ENCODE measurements at regions not wholly inside any gene's neighbourhood (a gene's known extent, or its start where the extent isn't known, plus 50 kb on each side); places are given as distances from the start of the nearest gene placed in this dataset.
A peak's percentile ranks its signal among the peaks of the same experiment; 100 is the strongest.

DNA sequence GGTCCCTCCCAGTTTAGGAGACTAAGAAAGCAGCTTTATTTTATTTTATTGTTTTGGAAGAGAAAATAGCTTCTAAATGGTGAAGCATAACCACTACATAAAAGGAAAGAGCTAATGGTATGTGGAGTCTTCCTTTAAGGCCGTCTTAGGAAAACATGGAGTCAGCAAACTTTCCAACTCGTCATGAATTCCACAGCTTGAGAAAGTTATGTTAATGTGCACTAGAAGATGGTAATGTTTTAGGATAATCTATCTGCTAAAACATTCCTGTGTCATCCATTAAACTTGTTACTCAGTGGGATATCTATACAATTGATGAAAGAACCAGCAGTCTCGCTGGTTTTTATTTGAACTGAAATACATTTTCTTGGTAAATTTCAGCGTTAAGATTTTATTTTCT, 448.4 kb upstream of the SEL1L start:
- DNase-seq (ENCODE audit: low spot score in 2 of 2): no peak
- WGBS, 2 donors: 68 to 72% methylated on average over 4 of the region's 4 CpGs
- intact Hi-C loops (cut with DNase I; ENCODE audit: low total_unique reads): no loop called here
- TF ChIP-seq, protein P1, sequence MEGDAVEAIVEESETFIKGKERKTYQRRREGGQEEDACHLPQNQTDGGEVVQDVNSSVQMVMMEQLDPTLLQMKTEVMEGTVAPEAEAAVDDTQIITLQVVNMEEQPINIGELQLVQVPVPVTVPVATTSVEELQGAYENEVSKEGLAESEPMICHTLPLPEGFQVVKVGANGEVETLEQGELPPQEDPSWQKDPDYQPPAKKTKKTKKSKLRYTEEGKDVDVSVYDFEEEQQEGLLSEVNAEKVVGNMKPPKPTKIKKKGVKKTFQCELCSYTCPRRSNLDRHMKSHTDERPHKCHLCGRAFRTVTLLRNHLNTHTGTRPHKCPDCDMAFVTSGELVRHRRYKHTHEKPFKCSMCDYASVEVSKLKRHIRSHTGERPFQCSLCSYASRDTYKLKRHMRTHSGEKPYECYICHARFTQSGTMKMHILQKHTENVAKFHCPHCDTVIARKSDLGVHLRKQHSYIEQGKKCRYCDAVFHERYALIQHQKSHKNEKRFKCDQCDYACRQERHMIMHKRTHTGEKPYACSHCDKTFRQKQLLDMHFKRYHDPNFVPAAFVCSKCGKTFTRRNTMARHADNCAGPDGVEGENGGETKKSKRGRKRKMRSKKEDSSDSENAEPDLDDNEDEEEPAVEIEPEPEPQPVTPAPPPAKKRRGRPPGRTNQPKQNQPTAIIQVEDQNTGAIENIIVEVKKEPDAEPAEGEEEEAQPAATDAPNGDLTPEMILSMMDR (IDR thresholded peaks at IDR 0.05): no peak
- no peak for TF ChIP-seq POLR2A (IDR thresholded peaks at IDR 0.05)
- no peak overlapping the region for H3K4me3 ChIP-seq (ENCODE audit: low read depth, poor library complexity, severe bottlenecking)

DNA sequence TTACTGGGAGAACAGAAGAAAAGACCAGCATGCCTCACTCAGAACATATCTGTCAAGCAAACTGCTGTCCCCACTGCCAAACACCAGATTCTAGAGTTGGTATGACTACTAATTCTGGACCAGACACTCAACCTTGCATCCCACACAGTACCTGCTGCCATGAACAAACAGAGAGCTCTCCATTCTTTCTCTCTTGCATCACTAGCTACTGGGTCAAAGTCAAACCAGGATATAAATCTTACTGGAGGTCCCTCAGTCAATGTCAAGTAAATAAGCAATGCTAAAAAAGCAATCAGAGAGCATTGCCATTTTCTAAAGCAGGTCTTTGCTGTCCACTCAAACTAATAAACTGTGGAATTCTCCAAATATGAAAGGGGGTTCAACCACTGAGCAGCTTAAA, 452.4 kb upstream of the SEL1L start:
- intact Hi-C loops (cut with DNase I; ENCODE audit: low total_unique reads): no loop called here
- TF ChIP-seq, protein P1 (IDR thresholded peaks at IDR 0.05): no peak
- TF ChIP-seq POLR2A (IDR thresholded peaks at IDR 0.05): no peak

DNA sequence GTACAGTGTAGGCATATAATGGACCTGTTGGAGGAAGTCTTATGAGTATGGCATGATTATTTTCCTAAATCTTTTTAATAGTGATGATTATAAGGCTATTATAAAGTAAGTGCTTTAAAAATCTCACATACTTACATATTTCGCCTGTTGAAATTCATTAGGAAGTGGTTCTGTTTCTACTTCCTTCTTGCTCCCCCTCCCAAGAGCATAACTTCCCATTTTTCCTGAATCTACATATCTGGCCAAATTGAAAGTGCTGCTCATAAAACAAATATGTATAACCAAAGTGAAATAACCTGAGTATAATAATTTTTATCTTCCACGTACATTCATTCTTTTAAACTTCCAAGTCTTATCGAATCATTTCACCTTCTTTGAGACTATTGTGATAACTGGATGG, 455.6 kb upstream of the SEL1L start:
- intact Hi-C loops (cut with DNase I; ENCODE audit: low total_unique reads): no loop called here
- H3K4me3 ChIP-seq (ENCODE audit: low read depth, poor library complexity, severe bottlenecking): no peak overlapping the region
- DNase-seq (ENCODE audit: low spot score in 2 of 2): no peak
- 74 to 83% methylated on average over 3 of the region's 3 CpGs for WGBS, 2 donors
- TF ChIP-seq, protein P1 (IDR thresholded peaks at IDR 0.05): no peak
- no peak for TF ChIP-seq POLR2A (IDR thresholded peaks at IDR 0.05)

More for the DNA sequence above, 452.4 kb upstream of the SEL1L start:
- DNase-seq (ENCODE audit: low spot score in 2 of 2): no peak
- no peak overlapping the region for H3K4me3 ChIP-seq (ENCODE audit: low read depth, poor library complexity, severe bottlenecking)

DNA sequence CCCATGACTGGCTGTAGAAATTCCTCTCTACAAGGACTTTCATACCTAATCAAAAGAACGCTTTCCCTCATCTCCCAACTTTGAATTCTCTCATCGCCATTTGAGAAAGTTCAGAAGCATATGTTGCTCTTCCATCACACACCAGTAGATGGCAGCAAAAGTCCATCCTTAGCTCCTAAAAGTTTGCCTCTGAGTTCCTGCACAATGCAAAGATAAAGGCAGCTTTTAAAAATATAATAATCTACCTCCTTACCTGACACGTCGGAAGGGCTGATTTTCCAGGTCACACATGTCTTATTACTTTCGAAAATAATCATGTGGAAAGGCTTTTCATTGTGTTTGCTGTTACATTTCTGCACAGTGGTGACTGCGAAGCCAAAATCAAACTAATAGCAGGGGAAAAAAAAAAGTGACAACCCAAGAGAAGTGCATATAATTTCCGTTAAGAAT, 456.7 kb upstream of the SEL1L start:
- intact Hi-C loops (cut with DNase I; ENCODE audit: low total_unique reads): no loop called here

DNA sequence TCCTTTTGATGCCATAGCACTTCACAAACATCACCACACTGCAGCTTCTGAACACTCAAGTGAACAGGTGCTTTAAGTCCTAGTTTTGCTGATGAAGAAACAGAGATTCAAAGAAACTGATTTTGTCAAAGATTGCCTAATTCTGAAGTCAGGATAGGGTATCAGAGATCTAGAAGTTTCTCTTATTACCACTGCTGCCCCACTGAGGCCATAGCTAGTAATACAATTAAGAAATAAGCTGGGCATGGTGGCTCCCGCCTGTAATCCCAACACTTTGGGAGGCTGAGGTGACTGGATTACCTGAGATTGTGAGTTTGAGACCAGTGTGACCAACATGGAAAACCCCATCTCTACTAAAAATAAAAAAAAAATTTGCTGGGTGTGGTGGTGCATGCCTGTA, 458.3 kb upstream of the SEL1L start:
- H3K4me3 ChIP-seq (ENCODE audit: low read depth, poor library complexity, severe bottlenecking): no peak overlapping the region
- 78 to 81% methylated on average over 1 of the region's 1 CpG for WGBS, 2 donors
- no peak for DNase-seq (ENCODE audit: low spot score in 2 of 2)
- intact Hi-C loops (cut with DNase I; ENCODE audit: low total_unique reads): no loop called here
- no peak for TF ChIP-seq POLR2A (IDR thresholded peaks at IDR 0.05)
- TF ChIP-seq, protein P1 (IDR thresholded peaks at IDR 0.05): no peak

More for the DNA sequence above, 456.7 kb upstream of the SEL1L start:
- 19% methylated on average over 7 of the region's 7 CpGs for WGBS, 2 donors
- no peak overlapping the region for H3K4me3 ChIP-seq (ENCODE audit: low read depth, poor library complexity, severe bottlenecking)
- TF ChIP-seq, protein P1 (IDR thresholded peaks at IDR 0.05): peak in 1 of 3 donors; percentile 39
- TF ChIP-seq POLR2A (IDR thresholded peaks at IDR 0.05): no peak
- peak in 1 of 2 donors; percentile 40 for DNase-seq (ENCODE audit: low spot score in 2 of 2)

DNA sequence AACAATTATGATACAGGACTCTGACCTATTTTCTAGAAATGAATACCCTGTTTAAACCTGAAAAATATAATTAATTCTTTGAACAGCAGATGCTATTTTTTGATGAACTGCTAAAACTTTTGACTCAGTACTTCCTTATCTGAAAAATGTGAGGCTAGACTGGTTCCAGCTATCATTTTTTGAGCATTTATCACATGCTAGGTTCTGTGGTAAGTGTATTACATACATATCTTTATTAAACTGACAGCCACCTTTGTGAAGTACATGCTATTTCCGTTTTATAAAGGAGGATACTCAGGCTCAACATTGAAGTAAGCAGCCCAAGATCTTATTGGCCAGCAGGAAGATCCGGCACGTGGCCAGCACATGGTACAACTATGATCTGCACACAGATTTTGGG, 459.8 kb upstream of the SEL1L start:
- intact Hi-C loops (cut with DNase I; ENCODE audit: low total_unique reads): no loop called here
- DNase-seq (ENCODE audit: low spot score in 2 of 2): no peak
- no peak overlapping the region for H3K4me3 ChIP-seq (ENCODE audit: low read depth, poor library complexity, severe bottlenecking)
- TF ChIP-seq, protein P1 (IDR thresholded peaks at IDR 0.05): no peak
- WGBS, 2 donors: 64 to 72% methylated on average over 3 of the region's 3 CpGs
